HEK293 (cell line): ENCODE measurements at regions not wholly inside any gene's neighbourhood (a gene's known extent, or its start where the extent isn't known, plus 50 kb on each side); places are given as distances from the start of the nearest gene placed in this dataset.

ENCODE experiments used
- CTCF ChIA-PET: fragments of 350-600 bp; formaldehyde crosslinking; extraction: SDS; loops from one replicate; lab custom pipeline; 2021; ENCODE audit warnings: antibody characterized with exemption; lab: Yijun Ruan, JAX
- POLR2A ChIA-PET: fragments of 300-600 bp; formaldehyde crosslinking; extraction: SDS; loops from one replicate; lab custom pipeline; 2020; ENCODE audit warnings: antibody characterized with exemption, inconsistent platforms; lab: Yijun Ruan, JAX
- H3K27ac ChIP-seq: fragments of 200-500 bp; sonication (Bioruptor generic); 2 replicates; pipeline ENCODE4 v1.5.1; 2014; ENCODE audit warnings: low read depth, low read length, control low read depth, inconsistent platforms; ENCODE audit errors: extremely low read depth
- H3K36me3 ChIP-seq, 2 experiments: fragments of 200-500 bp in 1 of 2; sonication (Bioruptor generic) in 1 of 2; 1 replicate in 1 of 2; 2 replicates in 1 of 2; pipeline ENCODE4 v1.5.1; 2014 to 2017; ENCODE audit warnings: inconsistent platforms in 2 of 2, low read length in 2 of 2; ENCODE audit not compliant: control insufficient read depth in 2 of 2, insufficient read depth in 1 of 2
- H3K4me1 ChIP-seq: fragments of 200-500 bp; sonication (Bioruptor generic); 2 replicates; pipeline ENCODE4 v1.5.1; 2014; ENCODE audit warnings: mild to moderate bottlenecking, low read length, inconsistent platforms; ENCODE audit not compliant: control insufficient read depth, insufficient read depth
- H3K4me3 ChIP-seq: 2 replicates; pipeline ENCODE4 v1.5.1; 2011; ENCODE audit warnings: low read depth, mild to moderate bottlenecking, control low read depth, low read length, moderate library complexity
- H3K9me3 ChIP-seq: fragments of 200-500 bp; sonication (Bioruptor generic); 2 replicates; pipeline ENCODE4 v1.5.1; 2014; ENCODE audit warnings: low read depth, low read length, inconsistent platforms; ENCODE audit not compliant: control insufficient read depth, insufficient read depth
- GLIS1 ChIP-seq: fragments of 450-650 bp; formaldehyde crosslinking; IDR thresholded peaks from 2 replicates; pipeline ENCODE4 v1.5.1; 2016; ENCODE audit warnings: missing biosample characterization, missing genetic modification characterization
- HIC1 ChIP-seq: fragments of 450-650 bp; formaldehyde crosslinking; IDR thresholded peaks from 2 replicates; pipeline ENCODE4 v1.5.1; 2016; ENCODE audit warnings: missing biosample characterization, missing genetic modification characterization
- PATZ1 ChIP-seq: fragments of 450-650 bp; formaldehyde crosslinking; IDR thresholded peaks from 2 replicates; pipeline ENCODE4 v1.5.1; 2016; ENCODE audit warnings: missing biosample characterization, missing genetic modification characterization
- SCRT1 ChIP-seq: fragments of 450-650 bp; formaldehyde crosslinking; IDR thresholded peaks from 2 replicates; pipeline ENCODE4 v1.5.1; 2016; ENCODE audit warnings: missing biosample characterization, missing genetic modification characterization, borderline replicate concordance
- TSHZ1 ChIP-seq: fragments of 450-650 bp; formaldehyde crosslinking; IDR thresholded peaks from 2 replicates; pipeline ENCODE4 v1.5.1; 2016; ENCODE audit warnings: missing biosample characterization, missing genetic modification characterization, borderline replicate concordance
- ZBTB21 ChIP-seq: fragments of 450-650 bp; formaldehyde crosslinking; IDR thresholded peaks from 2 replicates; pipeline ENCODE4 v1.5.1; 2017; ENCODE audit warnings: missing biosample characterization, missing genetic modification characterization
- ZBTB49 ChIP-seq: fragments of 450-650 bp; formaldehyde crosslinking; IDR thresholded peaks from 2 replicates; pipeline ENCODE4 v1.5.1; 2016; ENCODE audit warnings: missing biosample characterization, missing genetic modification characterization, low read depth
- ZBTB8A ChIP-seq: fragments of 450-650 bp; formaldehyde crosslinking; IDR thresholded peaks from 2 replicates; pipeline ENCODE4 v1.5.1; 2016; ENCODE audit warnings: missing biosample characterization, missing genetic modification characterization
- ZEB2 ChIP-seq: fragments of 450-650 bp; formaldehyde crosslinking; IDR thresholded peaks from 2 replicates; pipeline ENCODE4 v1.5.1; 2016; ENCODE audit warnings: missing biosample characterization, missing genetic modification characterization
- ZNF114 ChIP-seq: fragments of 450-650 bp; formaldehyde crosslinking; IDR thresholded peaks from 2 replicates; pipeline ENCODE4 v1.5.0; 2017; ENCODE audit warnings: missing biosample characterization, missing genetic modification characterization
- ZNF366 ChIP-seq: fragments of 450-650 bp; formaldehyde crosslinking; conservative IDR thresholded peaks from 2 replicates; pipeline ENCODE4 v1.5.1; 2016; ENCODE audit warnings: missing biosample characterization, missing genetic modification characterization
- ZNF629 ChIP-seq: fragments of 450-650 bp; formaldehyde crosslinking; IDR thresholded peaks from 2 replicates; pipeline ENCODE4 v1.5.1; 2017; ENCODE audit warnings: missing biosample characterization, missing genetic modification characterization
- ZNF664 ChIP-seq: fragments of 450-650 bp; formaldehyde crosslinking; IDR thresholded peaks from 2 replicates; pipeline ENCODE4 v1.5.1; 2016; ENCODE audit warnings: missing biosample characterization, missing genetic modification characterization
- ZNF768 ChIP-seq: fragments of 450-650 bp; formaldehyde crosslinking; IDR thresholded peaks from 2 replicates; pipeline ENCODE4 v1.5.1; 2018; ENCODE audit warnings: missing biosample characterization, mild to moderate bottlenecking, missing genetic modification characterization
- ZNF776 ChIP-seq: fragments of 450-650 bp; formaldehyde crosslinking; IDR thresholded peaks from 2 replicates; pipeline ENCODE4 v1.5.0; 2017; ENCODE audit warnings: missing biosample characterization, missing genetic modification characterization, borderline replicate concordance
- ZNF791 ChIP-seq: fragments of 450-650 bp; formaldehyde crosslinking; IDR thresholded peaks from 2 replicates; pipeline ENCODE4 v1.5.1; 2016; ENCODE audit warnings: missing biosample characterization, missing genetic modification characterization

GRCh38 chr14:54192610-54193009 is 204.2 kb upstream of the CDKN3 start (continued):
- TF ChIP-seq TSHZ1 (tag by site-specific recombination) (no peak), ZBTB8A (tag by site-specific recombination) (no peak), HIC1 (no peak), ZNF114 (no peak), ZNF791 (tag by site-specific recombination) (no peak)

- ChIA-PET CTCF (interaction anchor here (0.6 to 0.9 kb wide), 3 partner anchors 88 to 707 kb away, joined by 3 read pairs; no protein-coding TSS in a partner anchor), POLR2A (no interaction called here)
- no peaks in the 10 kb centered on the region for H3K36me3 ChIP-seq
- no peak overlapping the region for H3K4me3 ChIP-seq
- H3K9me3 ChIP-seq = no peaks in the 10 kb centered on the region
- H3K27ac ChIP-seq = no peak overlapping the region
- TF ChIP-seq PATZ1 (tag by site-specific recombination) (no peak), ZNF768 (tag by site-specific recombination) (no peak), TSHZ1 (tag by site-specific recombination) (no peak), ZBTB49 (tag by site-specific recombination) (no peak), ZNF366 (tag by site-specific recombination) (no peak), ZNF776 (tag by site-specific recombination) (no peak), ZBTB21 (no peak), GLIS1 (tag by site-specific recombination) (no peak), ZNF664 (no peak), SCRT1 (tag by site-specific recombination) (no peak), ZNF629 (tag by site-specific recombination) (no peak), ZEB2 (no peak), HIC1 (no peak)
- 0 out of 2 replicates have a peak, but pooled peaks cover 2% of the 10 kb centered on the region for H3K4me1 ChIP-seq
Measured at GRCh38 chr14:54193871-54194270, 202.9 kb upstream of the CDKN3 start.
